CD14-positive monocyte (primary cell): ENCODE measurements at regions not wholly inside any gene's neighbourhood (a gene's known extent, or its start where the extent isn't known, plus 50 kb on each side); places are given as distances from the start of the nearest gene placed in this dataset.

Source experiments
- DNase-seq, 3 donors: peaks; one replicate each; pipeline ENCODE4 v3.0.0-alpha.2; 2011 to 2022
- H2AFZ ChIP-seq: 2 replicates; pipeline ENCODE4 v1.6.0; 2012; ENCODE audit warnings: mild to moderate bottlenecking, low read depth, low read length, inconsistent platforms; ENCODE audit not compliant: insufficient read depth, poor library complexity, severe bottlenecking
- H3K27ac ChIP-seq, 2 donors: 1 replicate in 1 of 2; 2 replicates in 1 of 2; pipeline ENCODE4 v1.5.1; 2012 to 2013; ENCODE audit warnings: low read length in 2 of 2, control low read depth in 1 of 2, inconsistent platforms in 1 of 2, low read depth in 1 of 2, mild to moderate bottlenecking in 1 of 2
- H3K27me3 ChIP-seq, 2 donors: one replicate each; pipeline versions ENCODE4 v1.6.0 to v1.6.1; 2011 to 2013; ENCODE audit warnings: low read length in 2 of 2; ENCODE audit not compliant: control insufficient read depth in 2 of 2, insufficient read depth in 2 of 2
- H3K36me3 ChIP-seq, 2 donors: replicated peaks in 1 of 2; 1 replicate in 1 of 2; 2 replicates in 1 of 2; pipeline versions ENCODE4 v1.5.1 to v1.6.1; 2012 to 2013; ENCODE audit warnings: low read length in 2 of 2, control low read depth in 1 of 2, inconsistent platforms in 1 of 2, mild to moderate bottlenecking in 1 of 2; ENCODE audit not compliant: insufficient read depth in 2 of 2, control insufficient read depth in 1 of 2
- H3K4me1 ChIP-seq, 2 donors: 1 replicate in 1 of 2; 2 replicates in 1 of 2; pipeline versions ENCODE4 v1.5.1 to v1.6.1; 2012 to 2013; ENCODE audit warnings: low read length in 2 of 2, control low read depth in 1 of 2, inconsistent platforms in 1 of 2, mild to moderate bottlenecking in 1 of 2, moderate library complexity in 1 of 2; ENCODE audit not compliant: insufficient read depth in 2 of 2, control insufficient read depth in 1 of 2
- H3K4me2 ChIP-seq: replicated peaks from 2 replicates; pipeline ENCODE3; 2012; ENCODE audit warnings: low read length, moderate library complexity, mild to moderate bottlenecking; ENCODE audit not compliant: poor library complexity, severe bottlenecking; ENCODE audit errors: extremely low read depth
- H3K4me3 ChIP-seq, 3 experiments: fragments of 200-600 bp in 1 of 3; sonication (generic) in 1 of 3; replicated peaks in 1 of 3; 1 replicate in 2 of 3; 2 replicates in 1 of 3; pipeline ENCODE4 v1.5.1; 2011 to 2013; ENCODE audit warnings: low read length in 3 of 3, mild to moderate bottlenecking in 3 of 3, control low read depth in 2 of 3, low read depth in 2 of 3, inconsistent platforms in 1 of 3, moderate library complexity in 1 of 3
- H3K79me2 ChIP-seq: 2 replicates; pipeline ENCODE4 v1.6.0; 2012; ENCODE audit warnings: mild to moderate bottlenecking, control low read depth, inconsistent platforms, low read length, moderate library complexity; ENCODE audit not compliant: insufficient read depth
- H3K9ac ChIP-seq: 2 replicates; pipeline ENCODE4 v1.6.0; 2017; ENCODE audit warnings: low read length, mild to moderate bottlenecking; ENCODE audit not compliant: insufficient read depth, poor library complexity, severe bottlenecking
- H3K9me3 ChIP-seq, 2 donors: replicated peaks in 1 of 2; 1 replicate in 1 of 2; 2 replicates in 1 of 2; pipeline versions ENCODE4 v1.5.1 to v1.6.1; 2012 to 2013; ENCODE audit warnings: low read length in 2 of 2, control low read depth in 1 of 2; ENCODE audit not compliant: control insufficient read depth in 1 of 2, insufficient read depth in 1 of 2
- H4K20me1 ChIP-seq: 2 replicates; pipeline ENCODE4 v1.6.0; 2012; ENCODE audit warnings: mild to moderate bottlenecking, low read length, control low read depth, moderate library complexity; ENCODE audit not compliant: insufficient read depth
- H3K27ac Mint-ChIP-seq, 7 donors: one replicate each; pipeline ENCODE4 v1.8.0; 2020; ENCODE audit warnings: mild to moderate bottlenecking in 7 of 7, mixed read lengths in 7 of 7, moderate library complexity in 6 of 7, inconsistent platforms in 2 of 7
- H3K27me3 Mint-ChIP-seq, 3 donors: one replicate each; pipeline ENCODE4 v1.8.0; 2021 to 2022; ENCODE audit warnings: low read depth in 3 of 3, mild to moderate bottlenecking in 3 of 3, mixed read lengths in 3 of 3, moderate library complexity in 3 of 3, inconsistent platforms in 1 of 3
- H3K36me3 Mint-ChIP-seq, 2 donors: one replicate each; pipeline ENCODE4 v1.8.0; 2020; ENCODE audit warnings: mixed read lengths in 2 of 2, inconsistent platforms in 1 of 2, mild to moderate bottlenecking in 1 of 2
- H3K4me1 Mint-ChIP-seq: one replicate; pipeline ENCODE4 v1.8.0; 2020; ENCODE audit warnings: mild to moderate bottlenecking, mixed read lengths
- H3K4me3 Mint-ChIP-seq, 2 donors: one replicate each; pipeline ENCODE4 v1.8.0; 2020; ENCODE audit warnings: mild to moderate bottlenecking in 2 of 2, mixed read lengths in 2 of 2, moderate library complexity in 1 of 2
- H3K9me3 Mint-ChIP-seq, 7 donors: one replicate each; pipeline ENCODE4 v1.8.0; 2020 to 2022; ENCODE audit warnings: mixed read lengths in 7 of 7, mild to moderate bottlenecking in 6 of 7, moderate library complexity in 6 of 7, inconsistent platforms in 2 of 7
- WGBS: methylation state at CpG from one replicate; pipeline ENCODE4 v1.1.5; 2013; ENCODE audit warnings: missing lambda C conversion rate; ENCODE audit not compliant: insufficient coverage; 5-methylcytosine and 5-hydroxymethylcytosine counted together
- intact Hi-C, 2 donors: fragments of 100-400 bp; cut with micrococcal nuclease; formaldehyde crosslinking; loops; one replicate each; pipeline versions ENCODE4 v1.15.0 to v1.15.1; 2023
- TF ChIP-seq, protein P1 (sequence below): fragments of 200-600 bp; IDR thresholded peaks from one replicate; pipeline ENCODE4 v1.8.0; 2022; ENCODE audit warnings: antibody characterized with exemption, mild to moderate bottlenecking

GRCh38 chr5:96537386-96537785 lies 104.3 kb upstream of the PCSK1 start:
- no CpG with 5 or more reads among the region's 3 CpGs for WGBS
- H3K4me3 ChIP-seq: no peak overlapping the region
- no peaks in the 10 kb centered on the region for H3K4me1 Mint-ChIP-seq

GRCh38 chr5:96538808-96539250 lies 105.8 kb upstream of the PCSK1 start:
- H3K36me3 Mint-ChIP-seq: no peaks in the 10 kb centered on the region
- no CpG with 5 or more reads among the region's 1 CpG for WGBS
- no peak for DNase-seq

More at GRCh38 chr5:96537386-96537785, 104.3 kb upstream of the PCSK1 start:
- Mint-ChIP-seq H3K27ac (no peak overlapping the region), H3K4me3 (no peak overlapping the region), H3K27me3 (peaks cover 0 to 2% (median 0%) of the 10 kb centered on the region in 3 donors), H3K9me3 (peaks cover 0 to 5% (median 2%) of the 10 kb centered on the region in 7 donors), H3K36me3 (no peaks in the 10 kb centered on the region)
- H3K9me3 ChIP-seq: no peaks in the 10 kb centered on the region
- DNase-seq: no peak
- H3K9ac ChIP-seq: no peak overlapping the region
- H3K79me2 ChIP-seq: no peaks in the 10 kb centered on the region
- no peaks in the 10 kb centered on the region for H3K36me3 ChIP-seq
- TF ChIP-seq, protein P1, sequence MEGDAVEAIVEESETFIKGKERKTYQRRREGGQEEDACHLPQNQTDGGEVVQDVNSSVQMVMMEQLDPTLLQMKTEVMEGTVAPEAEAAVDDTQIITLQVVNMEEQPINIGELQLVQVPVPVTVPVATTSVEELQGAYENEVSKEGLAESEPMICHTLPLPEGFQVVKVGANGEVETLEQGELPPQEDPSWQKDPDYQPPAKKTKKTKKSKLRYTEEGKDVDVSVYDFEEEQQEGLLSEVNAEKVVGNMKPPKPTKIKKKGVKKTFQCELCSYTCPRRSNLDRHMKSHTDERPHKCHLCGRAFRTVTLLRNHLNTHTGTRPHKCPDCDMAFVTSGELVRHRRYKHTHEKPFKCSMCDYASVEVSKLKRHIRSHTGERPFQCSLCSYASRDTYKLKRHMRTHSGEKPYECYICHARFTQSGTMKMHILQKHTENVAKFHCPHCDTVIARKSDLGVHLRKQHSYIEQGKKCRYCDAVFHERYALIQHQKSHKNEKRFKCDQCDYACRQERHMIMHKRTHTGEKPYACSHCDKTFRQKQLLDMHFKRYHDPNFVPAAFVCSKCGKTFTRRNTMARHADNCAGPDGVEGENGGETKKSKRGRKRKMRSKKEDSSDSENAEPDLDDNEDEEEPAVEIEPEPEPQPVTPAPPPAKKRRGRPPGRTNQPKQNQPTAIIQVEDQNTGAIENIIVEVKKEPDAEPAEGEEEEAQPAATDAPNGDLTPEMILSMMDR: no peak
- intact Hi-C loops: no loop called here
- no peaks in the 10 kb centered on the region for H4K20me1 ChIP-seq
- no peaks in the 10 kb centered on the region for H3K27me3 ChIP-seq
- H3K4me2 ChIP-seq: no peak overlapping the region
- no peak overlapping the region for H2AFZ ChIP-seq
- no peaks in the 10 kb centered on the region for H3K4me1 ChIP-seq
- no peak overlapping the region for H3K27ac ChIP-seq

More at GRCh38 chr5:96538808-96539250, 105.8 kb upstream of the PCSK1 start:
- Histone ChIP-seq H3K27ac (no peak overlapping the region), H3K27me3 (no peaks in the 10 kb centered on the region), H4K20me1 (no peaks in the 10 kb centered on the region), H3K4me3 (no peak overlapping the region), H3K79me2 (no peaks in the 10 kb centered on the region), H3K36me3 (no peaks in the 10 kb centered on the region), H3K4me2 (no peak overlapping the region), H2AFZ (no peak overlapping the region), H3K9me3 (no peaks in the 10 kb centered on the region), H3K4me1 (no peaks in the 10 kb centered on the region), H3K9ac (no peak overlapping the region)
- Mint-ChIP-seq H3K4me1 (no peaks in the 10 kb centered on the region), H3K27me3 (peaks cover 0 to 2% (median 0%) of the 10 kb centered on the region in 3 donors), H3K27ac (no peak overlapping the region), H3K4me3 (no peak overlapping the region), H3K9me3 (peaks cover 0 to 6% (median 3%) of the 10 kb centered on the region in 7 donors)
- TF ChIP-seq, protein P1: no peak
- intact Hi-C loops: no loop called here
